ENCODE measurements at regions not wholly inside any gene's neighbourhood (a gene's known extent, or its start where the extent isn't known, plus 50 kb on each side); places are given as distances from the start of the nearest gene placed in this dataset.

- Histone ChIP-seq H3K9me3 (replicated peaks; ENCODE audit: insufficient read depth, low read length) (no peaks in the 10 kb centered on the region), H2AFZ (ENCODE audit: low read length) (no peak overlapping the region), H3K27ac (ENCODE audit: low read length) (no peak overlapping the region), H3K79me2 (ENCODE audit: low read length) (no peaks in the 10 kb centered on the region), H3K4me3 (ENCODE audit: low read length) (no peak overlapping the region), H3K36me3 (replicated peaks; ENCODE audit: insufficient read depth, low read length) (no peaks in the 10 kb centered on the region), H3K9me2 (replicated peaks; ENCODE audit: insufficient read depth, low read length) (no peaks in the 10 kb centered on the region), H3K27me3 (replicated peaks; ENCODE audit: insufficient read depth, low read length) (no peaks in the 10 kb centered on the region), H3K9ac (ENCODE audit: low read length) (no peak overlapping the region), H4K20me1 (ENCODE audit: insufficient read depth, low read length) (no peaks in the 10 kb centered on the region), H3K4me2 (ENCODE audit: low read depth, low read length) (no peak overlapping the region), H3F3A (ENCODE audit: insufficient read depth, low read length) (no peaks in the 10 kb centered on the region), H3K4me1 (ENCODE audit: low read length) (no peaks in the 10 kb centered on the region)
- DNase-seq = no peak
- TF ChIP-seq EZH2 (optimal IDR thresholded peaks at IDR 0.05; ENCODE audit: low read depth, low read length) = no peak
- no peak for TF ChIP-seq EZH2phosphoT487 (IDR thresholded peaks at IDR 0.05; ENCODE audit: low read length)
- TF ChIP-seq CTCF (IDR thresholded peaks at IDR 0.05; ENCODE audit: low read length) = no peak
These were observed 662.7 kb downstream of the MCTP2 start for GRCh38 chr15:94894056-94894455.

DNA sequence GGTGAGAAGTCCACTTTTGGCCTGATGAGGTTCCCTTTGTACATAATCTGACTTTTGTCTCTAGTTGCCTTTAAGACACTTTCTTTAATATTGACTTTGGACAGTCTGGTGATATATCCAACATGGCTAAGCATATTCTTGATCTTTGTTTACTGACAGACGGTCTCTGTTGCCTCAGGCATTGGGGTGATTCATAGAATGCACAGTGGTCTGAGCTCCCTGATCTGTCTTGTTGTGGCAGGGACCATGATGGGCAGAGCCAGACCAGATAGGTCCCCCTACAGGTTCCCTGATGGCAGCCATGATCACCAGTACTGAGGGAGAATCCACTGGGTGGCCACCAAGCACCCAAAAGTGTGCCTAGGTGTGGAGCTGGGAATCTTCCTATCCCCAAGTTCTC, 678.1 kb downstream of the MCTP2 start:
- no peak for DNase-seq
- no peak overlapping the region for H3K27ac ChIP-seq (ENCODE audit: low read length)
- no peaks in the 10 kb centered on the region for H3K27me3 ChIP-seq (replicated peaks; ENCODE audit: insufficient read depth, low read length)
- no peaks in the 10 kb centered on the region for H3K36me3 ChIP-seq (replicated peaks; ENCODE audit: insufficient read depth, low read length)
- H2AFZ ChIP-seq (ENCODE audit: low read length) = no peak overlapping the region
- H3K4me3 ChIP-seq (ENCODE audit: low read length) = no peak overlapping the region
- H3K4me2 ChIP-seq (ENCODE audit: low read depth, low read length) = no peak overlapping the region
- 0 out of 2 replicates have a peak, but pooled peaks cover 2% of the 10 kb centered on the region for H3K9me3 ChIP-seq (replicated peaks; ENCODE audit: insufficient read depth, low read length)
- H3K9ac ChIP-seq (ENCODE audit: low read length) = no peak overlapping the region
- H3K79me2 ChIP-seq (ENCODE audit: low read length) = no peaks in the 10 kb centered on the region
- no peaks in the 10 kb centered on the region for H3K9me2 ChIP-seq (replicated peaks; ENCODE audit: insufficient read depth, low read length)
- H3F3A ChIP-seq (ENCODE audit: insufficient read depth, low read length) = no peaks in the 10 kb centered on the region
- H4K20me1 ChIP-seq (ENCODE audit: insufficient read depth, low read length) = no peaks in the 10 kb centered on the region
- no peaks in the 10 kb centered on the region for H3K4me1 ChIP-seq (ENCODE audit: low read length)
- no peak for TF ChIP-seq EZH2 (optimal IDR thresholded peaks at IDR 0.05; ENCODE audit: low read depth, low read length)
- no peak for TF ChIP-seq EZH2phosphoT487 (IDR thresholded peaks at IDR 0.05; ENCODE audit: low read length)
- no peak for TF ChIP-seq CTCF (IDR thresholded peaks at IDR 0.05; ENCODE audit: low read length)

DNA sequence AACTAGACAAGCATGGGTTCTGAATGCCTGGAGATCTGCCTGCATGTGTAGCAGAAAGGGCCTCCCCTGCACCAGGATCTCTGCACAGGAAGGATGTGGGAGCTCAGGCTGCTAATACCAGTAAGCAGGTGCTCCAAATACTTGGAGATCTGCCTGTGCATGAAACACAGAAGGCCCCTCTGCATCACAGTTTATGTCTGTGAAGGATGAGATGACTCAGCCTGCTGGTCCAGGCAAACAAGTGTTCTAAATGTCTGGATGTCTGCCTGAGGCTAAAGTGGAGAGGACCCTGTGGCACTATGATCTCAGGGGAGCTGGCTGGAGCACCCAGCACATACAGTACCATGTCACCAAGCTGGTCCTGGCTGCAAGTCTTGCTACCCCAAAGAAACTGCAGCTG, 678.8 kb downstream of the MCTP2 start:
- H3K4me3 ChIP-seq (ENCODE audit: low read length) = no peak overlapping the region
- H3K9me3 ChIP-seq (replicated peaks; ENCODE audit: insufficient read depth, low read length) = 0 out of 2 replicates have a peak, but pooled peaks cover 2% of the 10 kb centered on the region
- no peaks in the 10 kb centered on the region for H4K20me1 ChIP-seq (ENCODE audit: insufficient read depth, low read length)
- no peaks in the 10 kb centered on the region for H3K27me3 ChIP-seq (replicated peaks; ENCODE audit: insufficient read depth, low read length)
- no peaks in the 10 kb centered on the region for H3K9me2 ChIP-seq (replicated peaks; ENCODE audit: insufficient read depth, low read length)
- no peak overlapping the region for H3K4me2 ChIP-seq (ENCODE audit: low read depth, low read length)
- no peaks in the 10 kb centered on the region for H3F3A ChIP-seq (ENCODE audit: insufficient read depth, low read length)
- no peak overlapping the region for H3K9ac ChIP-seq (ENCODE audit: low read length)
- no peaks in the 10 kb centered on the region for H3K79me2 ChIP-seq (ENCODE audit: low read length)
- H3K4me1 ChIP-seq (ENCODE audit: low read length) = no peaks in the 10 kb centered on the region
- H3K36me3 ChIP-seq (replicated peaks; ENCODE audit: insufficient read depth, low read length) = no peaks in the 10 kb centered on the region
- no peak overlapping the region for H3K27ac ChIP-seq (ENCODE audit: low read length)
- no peak overlapping the region for H2AFZ ChIP-seq (ENCODE audit: low read length)
- DNase-seq = no peak
- TF ChIP-seq CTCF (IDR thresholded peaks at IDR 0.05; ENCODE audit: low read length) = no peak
- TF ChIP-seq EZH2phosphoT487 (IDR thresholded peaks at IDR 0.05; ENCODE audit: low read length) = no peak
- no peak for TF ChIP-seq EZH2 (optimal IDR thresholded peaks at IDR 0.05; ENCODE audit: low read depth, low read length)

Data from MM.1S (cell line).